ENCODE measurements at regions not wholly inside any gene's neighbourhood (a gene's known extent, or its start where the extent isn't known, plus 50 kb on each side); places are given as distances from the start of the nearest gene placed in this dataset.

DNA sequence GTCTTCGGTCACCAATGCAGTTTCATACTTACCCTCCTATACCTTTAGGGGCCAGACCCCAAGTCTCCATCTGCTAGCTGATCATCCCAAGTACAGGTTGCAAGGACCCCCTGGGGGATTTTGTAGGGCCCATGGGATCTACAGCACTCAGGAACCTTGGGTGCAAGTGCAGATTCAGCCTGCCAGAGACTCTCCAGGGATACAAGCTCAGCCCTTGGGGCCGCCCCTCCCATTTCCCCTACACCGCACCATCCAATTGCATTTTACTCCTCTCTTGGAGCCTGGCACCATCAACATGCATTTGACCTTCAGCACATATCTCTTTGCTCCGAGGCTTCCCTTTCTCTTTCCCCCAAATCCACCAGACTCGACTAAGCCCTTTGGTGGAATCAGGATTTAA lies 154.7 kb upstream of the ZNF536 start:
- no peaks in the 10 kb centered on the region for H3K36me3 Mint-ChIP-seq
- no peaks in the 10 kb centered on the region for H3K4me1 ChIP-seq (ENCODE audit: control insufficient read depth, insufficient read depth, low read length)
- H3K9me3 ChIP-seq (ENCODE audit: control insufficient read depth, insufficient read depth, low read length) = no peaks in the 10 kb centered on the region
- 90% methylated on average over 5 of the region's 5 CpGs for WGBS (ENCODE audit: insufficient coverage)
- H3K27ac ChIP-seq (ENCODE audit: low read length) = no peak overlapping the region
- DNase-seq = no peak
- H3K4me3 Mint-ChIP-seq = no peak overlapping the region
- intact Hi-C loops (cut with micrococcal nuclease) = no loop called here
- no peaks in the 10 kb centered on the region for H3K36me3 ChIP-seq (ENCODE audit: control insufficient read depth, insufficient read depth, low read length)
- H3K4me3 ChIP-seq (ENCODE audit: low read length) = no peak overlapping the region
- H3K27me3 ChIP-seq (ENCODE audit: control insufficient read depth, insufficient read depth, low read length) = peaks cover 2% of the 10 kb centered on the region
- no peak overlapping the region for H3K27ac Mint-ChIP-seq
- no peaks in the 10 kb centered on the region for H3K9me3 Mint-ChIP-seq
- TF ChIP-seq, protein P1, sequence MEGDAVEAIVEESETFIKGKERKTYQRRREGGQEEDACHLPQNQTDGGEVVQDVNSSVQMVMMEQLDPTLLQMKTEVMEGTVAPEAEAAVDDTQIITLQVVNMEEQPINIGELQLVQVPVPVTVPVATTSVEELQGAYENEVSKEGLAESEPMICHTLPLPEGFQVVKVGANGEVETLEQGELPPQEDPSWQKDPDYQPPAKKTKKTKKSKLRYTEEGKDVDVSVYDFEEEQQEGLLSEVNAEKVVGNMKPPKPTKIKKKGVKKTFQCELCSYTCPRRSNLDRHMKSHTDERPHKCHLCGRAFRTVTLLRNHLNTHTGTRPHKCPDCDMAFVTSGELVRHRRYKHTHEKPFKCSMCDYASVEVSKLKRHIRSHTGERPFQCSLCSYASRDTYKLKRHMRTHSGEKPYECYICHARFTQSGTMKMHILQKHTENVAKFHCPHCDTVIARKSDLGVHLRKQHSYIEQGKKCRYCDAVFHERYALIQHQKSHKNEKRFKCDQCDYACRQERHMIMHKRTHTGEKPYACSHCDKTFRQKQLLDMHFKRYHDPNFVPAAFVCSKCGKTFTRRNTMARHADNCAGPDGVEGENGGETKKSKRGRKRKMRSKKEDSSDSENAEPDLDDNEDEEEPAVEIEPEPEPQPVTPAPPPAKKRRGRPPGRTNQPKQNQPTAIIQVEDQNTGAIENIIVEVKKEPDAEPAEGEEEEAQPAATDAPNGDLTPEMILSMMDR (IDR thresholded peaks at IDR 0.05) = no peak
- peaks cover 7 to 8% of the 10 kb centered on the region in 2 donors for H3K4me1 Mint-ChIP-seq
- no peak for ATAC-seq
- peaks cover 26% of the 10 kb centered on the region in 2 donors for H3K27me3 Mint-ChIP-seq (ENCODE audit: low read depth in 2 of 2)

DNA sequence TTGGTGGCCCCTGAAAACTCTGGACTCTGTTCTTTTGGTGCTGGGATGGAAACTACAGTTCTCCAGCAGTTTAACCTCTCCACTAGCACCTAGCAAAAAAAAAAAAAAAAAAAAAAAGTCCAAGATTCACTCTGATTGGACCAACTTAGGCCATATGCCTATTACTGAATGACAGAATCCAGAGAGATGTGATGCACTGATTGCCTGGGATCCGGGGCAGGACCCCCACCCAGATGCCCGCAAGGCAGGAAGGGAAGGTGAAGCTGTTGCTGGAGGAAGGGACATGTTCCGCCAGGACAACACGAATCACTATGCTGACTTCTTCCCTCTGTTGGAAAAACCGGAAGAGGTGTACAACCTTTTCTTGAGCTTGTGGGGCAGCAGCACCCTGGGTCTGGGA lies 152.5 kb upstream of the ZNF536 start:
- Mint-ChIP-seq H3K27ac (no peak overlapping the region), H3K4me1 (peaks cover 6 to 14% of the 10 kb centered on the region in 2 donors), H3K4me3 (no peak overlapping the region), H3K9me3 (no peaks in the 10 kb centered on the region), H3K36me3 (peaks cover 7% of the 10 kb centered on the region), H3K27me3 (ENCODE audit: low read depth in 2 of 2) (peaks cover 43 to 46% of the 10 kb centered on the region in 2 donors)
- Histone ChIP-seq H3K36me3 (ENCODE audit: control insufficient read depth, insufficient read depth, low read length) (no peaks in the 10 kb centered on the region), H3K27me3 (ENCODE audit: control insufficient read depth, insufficient read depth, low read length) (peaks cover 9% of the 10 kb centered on the region), H3K9me3 (ENCODE audit: control insufficient read depth, insufficient read depth, low read length) (no peaks in the 10 kb centered on the region), H3K4me3 (ENCODE audit: low read length) (no peak overlapping the region), H3K27ac (ENCODE audit: low read length) (no peak overlapping the region), H3K4me1 (ENCODE audit: control insufficient read depth, insufficient read depth, low read length) (no peaks in the 10 kb centered on the region)
- ATAC-seq (no peak), DNase-seq (no peak)
- WGBS (ENCODE audit: insufficient coverage) = 92% methylated on average over 5 of the region's 5 CpGs
- TF ChIP-seq, protein P1 (IDR thresholded peaks at IDR 0.05) = no peak
- intact Hi-C loops (cut with micrococcal nuclease) = no loop called here

DNA sequence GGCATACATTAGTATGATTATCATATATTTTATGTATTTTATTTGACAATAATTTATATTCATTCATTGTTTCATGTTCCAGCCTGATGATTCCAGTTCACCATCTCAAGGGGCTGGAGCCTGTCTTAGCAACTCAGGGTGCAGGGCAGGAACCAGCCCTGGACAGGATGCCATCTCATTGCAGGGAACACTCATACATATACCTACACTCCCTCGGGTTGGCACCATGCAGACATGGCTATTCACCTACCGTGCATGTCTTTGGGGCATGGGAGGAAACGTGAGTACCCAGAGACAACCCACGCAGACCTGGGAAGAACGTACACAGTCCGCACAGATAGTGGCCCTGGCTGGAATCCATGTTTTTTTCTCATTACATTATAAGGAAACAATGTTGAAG lies 151.0 kb upstream of the ZNF536 start:
- Histone ChIP-seq H3K36me3 (ENCODE audit: control insufficient read depth, insufficient read depth, low read length) (no peaks in the 10 kb centered on the region), H3K9me3 (ENCODE audit: control insufficient read depth, insufficient read depth, low read length) (no peaks in the 10 kb centered on the region), H3K27ac (ENCODE audit: low read length) (no peak overlapping the region), H3K27me3 (ENCODE audit: control insufficient read depth, insufficient read depth, low read length) (peaks cover 16% of the 10 kb centered on the region), H3K4me1 (ENCODE audit: control insufficient read depth, insufficient read depth, low read length) (peaks cover 1% of the 10 kb centered on the region), H3K4me3 (ENCODE audit: low read length) (no peak overlapping the region)
- H3K27ac Mint-ChIP-seq = no peak overlapping the region
- peaks cover 10 to 19% of the 10 kb centered on the region in 2 donors for H3K4me1 Mint-ChIP-seq
- ATAC-seq (no peak), DNase-seq (no peak)
- no peak overlapping the region for H3K4me3 Mint-ChIP-seq
- intact Hi-C loops (cut with micrococcal nuclease) = no loop called here
- 82% methylated on average over 4 of the region's 6 CpGs for WGBS (ENCODE audit: insufficient coverage)
- peaks cover 14% of the 10 kb centered on the region for H3K36me3 Mint-ChIP-seq
- H3K9me3 Mint-ChIP-seq = no peaks in the 10 kb centered on the region
- peaks cover 47 to 49% of the 10 kb centered on the region in 2 donors for H3K27me3 Mint-ChIP-seq (ENCODE audit: low read depth in 2 of 2)
- TF ChIP-seq, protein P1 (IDR thresholded peaks at IDR 0.05) = no peak

DNA sequence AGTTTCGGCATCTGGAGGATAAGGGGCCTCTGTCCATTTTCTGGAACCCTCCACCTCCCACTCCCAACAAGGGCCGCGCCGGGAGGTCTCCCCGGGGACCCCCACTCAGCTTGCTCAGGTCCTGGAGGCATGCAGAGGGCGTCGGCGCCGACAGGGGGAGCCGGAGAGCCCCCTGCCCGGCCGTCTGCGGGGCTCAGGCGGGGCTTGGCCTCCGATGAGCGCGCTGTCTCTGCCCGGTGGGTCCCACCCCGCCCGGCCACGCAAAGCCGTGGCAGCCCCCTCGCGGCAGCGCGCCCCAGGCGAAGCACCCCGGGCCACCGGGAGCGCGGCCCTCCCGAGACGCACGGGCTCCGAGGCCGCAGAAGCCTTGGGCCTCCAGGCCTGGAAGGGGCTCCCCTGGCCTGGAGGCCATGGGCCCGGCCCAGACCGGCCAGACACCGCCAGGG lies 149.7 kb upstream of the ZNF536 start:
- Mint-ChIP-seq H3K36me3 (peaks cover 14% of the 10 kb centered on the region), H3K27ac (no peak overlapping the region), H3K4me3 (no peak overlapping the region), H3K27me3 (ENCODE audit: low read depth in 2 of 2) (peaks cover 52 to 58% of the 10 kb centered on the region in 2 donors), H3K4me1 (peaks cover 22 to 30% of the 10 kb centered on the region in 2 donors), H3K9me3 (no peaks in the 10 kb centered on the region)
- Histone ChIP-seq H3K4me3 (ENCODE audit: low read length) (no peak overlapping the region), H3K27me3 (ENCODE audit: control insufficient read depth, insufficient read depth, low read length) (peaks cover 19% of the 10 kb centered on the region), H3K4me1 (ENCODE audit: control insufficient read depth, insufficient read depth, low read length) (peaks cover 11% of the 10 kb centered on the region), H3K9me3 (ENCODE audit: control insufficient read depth, insufficient read depth, low read length) (no peaks in the 10 kb centered on the region), H3K27ac (ENCODE audit: low read length) (no peak overlapping the region), H3K36me3 (ENCODE audit: control insufficient read depth, insufficient read depth, low read length) (no peaks in the 10 kb centered on the region)
- intact Hi-C loops (cut with micrococcal nuclease) = no loop called here
- ATAC-seq (peak in 1 of 3 donors; percentile 54), DNase-seq (no peak)
- 4% methylated on average over 39 of the region's 39 CpGs for WGBS (ENCODE audit: insufficient coverage)
- TF ChIP-seq, protein P1 (IDR thresholded peaks at IDR 0.05) = peak; percentile 21
